Esophagus muscularis mucosa (tissue), 4 donors: ENCODE measurements at regions not wholly inside any gene's neighbourhood (a gene's known extent, or its start where the extent isn't known, plus 50 kb on each side); places are given as distances from the start of the nearest gene placed in this dataset.

ENCODE experiments used
- DNase-seq: peaks from one replicate; pipeline ENCODE4 v3.0.0-alpha.2; 2017; ENCODE audit errors: extremely low spot score
- H3K27ac ChIP-seq, 4 donors: fragments of 200-600 bp; sonication (generic); replicated peaks in 1 of 4; 1 replicate in 3 of 4; 2 replicates in 1 of 4; pipeline ENCODE4 v1.5.1; 2016 to 2019; ENCODE audit warnings: mild to moderate bottlenecking in 1 of 4
- H3K27me3 ChIP-seq, 4 donors: fragments of 200-600 bp; sonication (generic); one replicate each; pipeline versions ENCODE4 v1.5.1 to v1.6.0; 2016 to 2019
- H3K36me3 ChIP-seq, 4 donors: fragments of 200-600 bp; sonication (generic); one replicate each; pipeline ENCODE4 v1.5.1; 2016 to 2019
- H3K4me1 ChIP-seq, 4 donors: fragments of 200-600 bp; sonication (generic); one replicate each; pipeline ENCODE4 v1.5.1; 2016 to 2019
- H3K4me3 ChIP-seq, 4 donors: fragments of 200-600 bp; sonication (generic); 1 replicate in 2 of 4; 2 replicates in 2 of 4; pipeline ENCODE4 v1.5.1; 2016 to 2019; ENCODE audit warnings: mild to moderate bottlenecking in 4 of 4, moderate library complexity in 1 of 4
- H3K9me3 ChIP-seq, 4 donors: fragments of 200-600 bp; sonication (generic); 1 replicate in 3 of 4; 2 replicates in 1 of 4; pipeline ENCODE4 v1.5.1; 2016 to 2019
- EP300 ChIP-seq: sonication (generic); formaldehyde crosslinking; IDR thresholded peaks from one replicate; pipeline ENCODE4 v1.6.1; 2017; ENCODE audit warnings: antibody characterized with exemption
- POLR2A ChIP-seq: fragments of 450-650 bp; IDR thresholded peaks from one replicate; pipeline ENCODE4 v1.6.1; 2017; ENCODE audit warnings: antibody characterized with exemption, moderate library complexity, mild to moderate bottlenecking, low read depth
- POLR2AphosphoS5 ChIP-seq, 2 donors: sonication (generic); formaldehyde crosslinking; IDR thresholded peaks; one replicate each; pipeline ENCODE4 v1.6.1; 2017; ENCODE audit warnings: antibody characterized with exemption in 2 of 2
- WGBS: methylation state at CpG from one replicate; pipeline ENCODE4 v1.1.5; 2018; 5-methylcytosine and 5-hydroxymethylcytosine counted together
- intact Hi-C: fragments of 100-400 bp; cut with DNase I; formaldehyde crosslinking; loops from one replicate; pipeline ENCODE4 v1.15.1; 2023
- TF ChIP-seq, protein P1 (sequence below), 3 experiments: fragments of 200-600 bp in 2 of 3; fragments of 450-650 bp in 1 of 3; sonication (generic) in 2 of 3; IDR thresholded peaks; one replicate each; pipeline ENCODE4 v1.5.1; 2017 to 2019; ENCODE audit warnings: antibody characterized with exemption in 3 of 3, mild to moderate bottlenecking in 2 of 3, moderate library complexity in 1 of 3

- Histone ChIP-seq H3K36me3 (no peaks in the 10 kb centered on the region), H3K27ac (no peak overlapping the region), H3K27me3 (no peaks in the 10 kb centered on the region), H3K9me3 (no peaks in the 10 kb centered on the region), H3K4me3 (no peak overlapping the region), H3K4me1 (no peaks in the 10 kb centered on the region)
- TF ChIP-seq EP300, result no peak
- TF ChIP-seq, protein P1, sequence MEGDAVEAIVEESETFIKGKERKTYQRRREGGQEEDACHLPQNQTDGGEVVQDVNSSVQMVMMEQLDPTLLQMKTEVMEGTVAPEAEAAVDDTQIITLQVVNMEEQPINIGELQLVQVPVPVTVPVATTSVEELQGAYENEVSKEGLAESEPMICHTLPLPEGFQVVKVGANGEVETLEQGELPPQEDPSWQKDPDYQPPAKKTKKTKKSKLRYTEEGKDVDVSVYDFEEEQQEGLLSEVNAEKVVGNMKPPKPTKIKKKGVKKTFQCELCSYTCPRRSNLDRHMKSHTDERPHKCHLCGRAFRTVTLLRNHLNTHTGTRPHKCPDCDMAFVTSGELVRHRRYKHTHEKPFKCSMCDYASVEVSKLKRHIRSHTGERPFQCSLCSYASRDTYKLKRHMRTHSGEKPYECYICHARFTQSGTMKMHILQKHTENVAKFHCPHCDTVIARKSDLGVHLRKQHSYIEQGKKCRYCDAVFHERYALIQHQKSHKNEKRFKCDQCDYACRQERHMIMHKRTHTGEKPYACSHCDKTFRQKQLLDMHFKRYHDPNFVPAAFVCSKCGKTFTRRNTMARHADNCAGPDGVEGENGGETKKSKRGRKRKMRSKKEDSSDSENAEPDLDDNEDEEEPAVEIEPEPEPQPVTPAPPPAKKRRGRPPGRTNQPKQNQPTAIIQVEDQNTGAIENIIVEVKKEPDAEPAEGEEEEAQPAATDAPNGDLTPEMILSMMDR (IDR thresholded peaks at IDR 0.05), result no peak
- no peak for TF ChIP-seq POLR2AphosphoS5 (IDR thresholded peaks at IDR 0.05)
- TF ChIP-seq POLR2A, result no peak
- intact Hi-C loops, result no loop called here
- DNase-seq, result no peak
- WGBS, result 97% methylated on average over 3 of the region's 3 CpGs
Measured at GRCh38 chr10:65292551-65292950, 1633.3 kb upstream of the LRRTM3 start.

- Histone ChIP-seq H3K9me3 (no peaks in the 10 kb centered on the region), H3K4me1 (no peaks in the 10 kb centered on the region), H3K27me3 (no peaks in the 10 kb centered on the region), H3K36me3 (no peaks in the 10 kb centered on the region), H3K27ac (no peak overlapping the region), H3K4me3 (no peak overlapping the region)
- DNase-seq, result no peak
- TF ChIP-seq EP300, result no peak
- no peak for TF ChIP-seq POLR2AphosphoS5 (IDR thresholded peaks at IDR 0.05)
- TF ChIP-seq POLR2A, result no peak
- TF ChIP-seq, protein P1 (IDR thresholded peaks at IDR 0.05), result no peak
- WGBS, result 33% methylated on average over 1 of the region's 1 CpG
- intact Hi-C loops, result no loop called here
Measured at GRCh38 chr10:65294329-65294728, 1631.5 kb upstream of the LRRTM3 start.

DNA sequence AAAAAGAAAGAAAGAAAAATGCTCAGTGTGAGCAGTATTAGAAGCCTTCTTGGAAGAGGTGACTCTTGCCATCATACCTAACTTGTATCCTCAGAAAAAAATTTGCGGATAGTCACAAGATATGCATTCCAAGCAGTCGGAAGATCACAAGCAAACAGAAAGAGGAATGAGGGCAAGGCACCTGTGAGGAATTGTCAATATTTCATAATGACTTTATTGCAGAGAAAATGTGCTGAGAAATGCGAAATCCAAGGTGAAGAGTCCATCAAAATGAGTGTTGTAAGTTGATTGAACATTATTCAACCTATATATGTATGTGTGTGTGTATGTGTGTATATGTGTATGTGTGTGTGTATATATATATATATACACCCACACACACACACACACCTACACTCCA is 1624.7 kb upstream of the LRRTM3 start:
- H3K4me3 ChIP-seq, result no peak overlapping the region
- TF ChIP-seq POLR2A, result no peak
- no peak for TF ChIP-seq POLR2AphosphoS5 (IDR thresholded peaks at IDR 0.05)
- TF ChIP-seq, protein P1 (IDR thresholded peaks at IDR 0.05), result no peak
- TF ChIP-seq EP300, result no peak
- no peak for DNase-seq
- no peaks in the 10 kb centered on the region for H3K4me1 ChIP-seq
- no peak overlapping the region for H3K27ac ChIP-seq
- H3K27me3 ChIP-seq, result no peaks in the 10 kb centered on the region
- 90% methylated on average over 3 of the region's 3 CpGs for WGBS
- intact Hi-C loops, result no loop called here
- no peaks in the 10 kb centered on the region for H3K36me3 ChIP-seq
- no peaks in the 10 kb centered on the region for H3K9me3 ChIP-seq

DNA sequence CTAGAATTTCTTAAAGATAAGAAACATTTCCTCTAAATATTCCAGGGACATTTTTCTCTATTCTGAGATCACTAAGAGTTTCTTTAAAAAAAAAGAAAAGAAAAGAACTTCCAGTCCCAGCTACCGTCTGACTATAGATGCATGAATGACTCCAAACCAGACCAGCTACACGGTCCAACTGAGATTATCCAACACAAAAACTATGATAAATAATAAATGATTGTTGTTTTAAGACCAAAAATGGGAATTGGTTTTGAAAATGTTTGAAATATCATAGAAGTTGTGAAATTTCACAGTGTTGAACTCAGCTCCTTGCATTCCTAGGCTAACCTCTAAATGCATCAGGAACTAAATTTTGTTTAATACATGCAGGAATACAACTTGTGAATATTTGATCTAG is 1619.6 kb upstream of the LRRTM3 start:
- no peaks in the 10 kb centered on the region for H3K4me1 ChIP-seq
- H3K36me3 ChIP-seq, result no peaks in the 10 kb centered on the region
- WGBS, result 78% methylated on average over 2 of the region's 2 CpGs
- H3K4me3 ChIP-seq, result no peak overlapping the region
- H3K27ac ChIP-seq, result no peak overlapping the region
- intact Hi-C loops, result no loop called here
- TF ChIP-seq, protein P1 (IDR thresholded peaks at IDR 0.05), result no peak
- TF ChIP-seq EP300 (no peak), POLR2A (no peak), POLR2AphosphoS5 (IDR thresholded peaks at IDR 0.05) (no peak)
- no peaks in the 10 kb centered on the region for H3K9me3 ChIP-seq
- no peaks in the 10 kb centered on the region for H3K27me3 ChIP-seq
- no peak for DNase-seq

DNA sequence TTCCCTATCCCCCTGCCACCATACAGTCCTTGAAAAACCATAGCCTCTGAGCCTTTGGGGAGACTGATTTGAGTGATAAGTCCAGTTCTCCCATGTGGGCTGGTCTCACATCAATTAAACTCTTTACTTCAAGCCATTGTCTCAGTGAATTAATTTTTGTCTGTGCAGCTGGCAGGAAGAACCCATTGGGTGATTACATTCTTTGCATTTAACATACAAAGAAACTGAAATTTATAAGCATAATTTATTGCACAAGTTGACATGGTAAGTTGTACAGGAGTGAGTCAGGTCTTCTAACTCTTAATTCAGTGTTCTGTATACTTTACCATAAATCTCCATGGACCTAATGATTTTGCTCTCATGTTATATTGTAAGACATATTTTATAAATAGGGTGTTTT is 1613.0 kb upstream of the LRRTM3 start:
- Histone ChIP-seq H3K4me3 (no peak overlapping the region), H3K9me3 (no peaks in the 10 kb centered on the region), H3K27me3 (no peaks in the 10 kb centered on the region), H3K27ac (no peak overlapping the region), H3K36me3 (no peaks in the 10 kb centered on the region), H3K4me1 (no peaks in the 10 kb centered on the region)
- TF ChIP-seq, protein P1 (IDR thresholded peaks at IDR 0.05), result no peak
- TF ChIP-seq POLR2AphosphoS5 (IDR thresholded peaks at IDR 0.05), result no peak
- TF ChIP-seq POLR2A, result no peak
- TF ChIP-seq EP300, result no peak
- intact Hi-C loops, result no loop called here
- no peak for DNase-seq
